Astrocyte (in vitro differentiated cells and primary cell): ENCODE measurements at regions not wholly inside any gene's neighbourhood (a gene's known extent, or its start where the extent isn't known, plus 50 kb on each side); places are given as distances from the start of the nearest gene placed in this dataset.
A peak's percentile ranks its signal among the peaks of the same experiment; 100 is the strongest.

ENCODE experiments used
- EZH2 ChIP-seq: IDR thresholded peaks from 2 replicates; pipeline ENCODE4 v1.6.1; 2012; ENCODE audit warnings: mild to moderate bottlenecking, low read length, inconsistent platforms; ENCODE audit not compliant: insufficient read depth
- TF ChIP-seq, protein P1 (sequence below): IDR thresholded peaks from 2 replicates; pipeline ENCODE4 v1.5.1; 2011; ENCODE audit warnings: low read depth, mild to moderate bottlenecking, inconsistent platforms, low read length, moderate library complexity; ENCODE audit not compliant: insufficient read depth

- TF ChIP-seq, protein P1, sequence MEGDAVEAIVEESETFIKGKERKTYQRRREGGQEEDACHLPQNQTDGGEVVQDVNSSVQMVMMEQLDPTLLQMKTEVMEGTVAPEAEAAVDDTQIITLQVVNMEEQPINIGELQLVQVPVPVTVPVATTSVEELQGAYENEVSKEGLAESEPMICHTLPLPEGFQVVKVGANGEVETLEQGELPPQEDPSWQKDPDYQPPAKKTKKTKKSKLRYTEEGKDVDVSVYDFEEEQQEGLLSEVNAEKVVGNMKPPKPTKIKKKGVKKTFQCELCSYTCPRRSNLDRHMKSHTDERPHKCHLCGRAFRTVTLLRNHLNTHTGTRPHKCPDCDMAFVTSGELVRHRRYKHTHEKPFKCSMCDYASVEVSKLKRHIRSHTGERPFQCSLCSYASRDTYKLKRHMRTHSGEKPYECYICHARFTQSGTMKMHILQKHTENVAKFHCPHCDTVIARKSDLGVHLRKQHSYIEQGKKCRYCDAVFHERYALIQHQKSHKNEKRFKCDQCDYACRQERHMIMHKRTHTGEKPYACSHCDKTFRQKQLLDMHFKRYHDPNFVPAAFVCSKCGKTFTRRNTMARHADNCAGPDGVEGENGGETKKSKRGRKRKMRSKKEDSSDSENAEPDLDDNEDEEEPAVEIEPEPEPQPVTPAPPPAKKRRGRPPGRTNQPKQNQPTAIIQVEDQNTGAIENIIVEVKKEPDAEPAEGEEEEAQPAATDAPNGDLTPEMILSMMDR, result peak; percentile 67
- TF ChIP-seq EZH2, result no peak
These were observed 444.7 kb downstream of the HINT1 start for GRCh38 chr5:130720355-130720754.
